Adipocyte (in vitro differentiated cells): ENCODE measurements at regions not wholly inside any gene's neighbourhood (a gene's known extent, or its start where the extent isn't known, plus 50 kb on each side); places are given as distances from the start of the nearest gene placed in this dataset.

Source experiments
- DNase-seq: peaks from one replicate; pipeline ENCODE4 v3.0.0-alpha.2; 2015; ENCODE audit warnings: low read depth
- H3K27me3 ChIP-seq: replicated peaks from 2 replicates; pipeline ENCODE4 v1.7.0; 2013; ENCODE audit warnings: mild to moderate bottlenecking, low read length, moderate library complexity; ENCODE audit not compliant: control insufficient read depth, insufficient read depth
- H3K36me3 ChIP-seq: 2 replicates; pipeline ENCODE4 v1.7.0; 2013; ENCODE audit warnings: low read length, mild to moderate bottlenecking, moderate library complexity; ENCODE audit not compliant: control insufficient read depth, insufficient read depth, severe bottlenecking
- H3K4me1 ChIP-seq: 2 replicates; pipeline ENCODE4 v1.7.0; 2013; ENCODE audit warnings: mild to moderate bottlenecking, low read length, moderate library complexity; ENCODE audit not compliant: control insufficient read depth, insufficient read depth
- H3K4me3 ChIP-seq: 2 replicates; pipeline ENCODE4 v1.7.0; 2013; ENCODE audit warnings: mild to moderate bottlenecking, low read length, moderate library complexity
- H3K9ac ChIP-seq: 2 replicates; pipeline ENCODE4 v1.7.0; 2013; ENCODE audit warnings: mild to moderate bottlenecking, low read length, moderate library complexity
- H3K9me3 ChIP-seq: 2 replicates; pipeline ENCODE4 v1.7.0; 2013; ENCODE audit warnings: mild to moderate bottlenecking, low read length, moderate library complexity; ENCODE audit not compliant: control insufficient read depth

DNA sequence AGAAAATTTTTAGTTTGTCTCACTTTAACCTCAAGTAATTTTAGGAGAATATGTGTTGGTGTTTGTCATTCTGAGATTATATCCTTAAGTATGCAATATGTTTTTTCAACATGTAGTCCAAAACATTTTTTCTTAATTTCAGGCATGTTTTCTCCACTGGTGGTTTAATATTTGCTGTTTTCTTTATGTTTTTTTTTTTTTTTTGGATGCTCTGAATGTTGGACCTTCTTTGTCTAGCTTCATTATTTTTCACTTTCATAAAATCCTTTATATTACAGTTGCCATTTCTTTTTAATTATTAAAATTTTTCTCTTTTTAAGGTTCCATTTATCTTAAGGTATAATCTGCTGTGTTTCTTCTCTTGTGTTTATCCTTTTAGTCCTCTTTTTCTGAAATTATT lies 342.2 kb upstream of the DUSP10 start:
- Histone ChIP-seq H3K4me3 (no peak overlapping the region), H3K9me3 (peaks cover 35% of the 10 kb centered on the region), H3K36me3 (no peaks in the 10 kb centered on the region), H3K27me3 (no peaks in the 10 kb centered on the region), H3K4me1 (peaks cover 24% of the 10 kb centered on the region), H3K9ac (no peak overlapping the region)
- no peak for DNase-seq

DNA sequence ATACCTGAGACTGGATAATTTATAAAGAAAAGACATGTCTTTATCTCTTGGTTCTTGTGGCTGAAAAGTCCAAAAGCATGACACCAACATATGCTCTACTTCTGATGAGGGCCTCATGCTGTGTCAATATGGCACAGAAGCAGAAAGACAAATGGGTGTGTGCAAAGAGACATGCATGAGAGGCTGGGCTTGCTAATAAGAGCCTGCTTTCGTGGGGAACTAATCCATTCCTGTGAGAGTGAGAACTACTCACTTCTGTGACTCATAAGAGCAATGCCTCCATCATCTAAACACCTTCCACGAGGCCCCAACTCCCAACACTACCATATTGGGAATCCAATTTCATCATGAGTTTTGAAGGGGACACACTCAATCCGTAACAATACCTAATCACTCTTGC lies 340.0 kb upstream of the DUSP10 start:
- Histone ChIP-seq H3K4me3 (no peak overlapping the region), H3K9me3 (peaks cover 35% of the 10 kb centered on the region), H3K4me1 (peaks cover 23% of the 10 kb centered on the region), H3K9ac (no peak overlapping the region), H3K36me3 (no peaks in the 10 kb centered on the region), H3K27me3 (no peaks in the 10 kb centered on the region)
- DNase-seq: no peak

DNA sequence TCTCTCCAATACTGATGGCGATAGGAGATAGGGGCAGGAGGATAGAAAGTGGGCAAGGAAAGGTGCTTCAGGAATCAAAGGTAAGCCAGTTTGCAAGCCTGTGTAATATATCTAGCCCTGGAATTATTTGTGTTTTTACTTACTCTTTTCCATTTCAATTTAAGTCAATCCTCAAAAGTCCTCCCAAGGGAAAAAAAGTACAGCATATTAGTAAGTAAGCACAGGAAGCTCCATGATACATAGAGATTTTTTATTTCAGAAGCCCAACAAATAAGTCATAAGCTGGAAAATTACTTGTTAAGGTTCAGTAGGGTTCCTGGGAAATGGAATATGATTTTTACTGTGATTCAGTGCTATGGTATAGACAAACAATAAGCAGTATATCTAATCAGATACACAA lies 337.7 kb upstream of the DUSP10 start:
- peaks cover 29% of the 10 kb centered on the region for H3K9me3 ChIP-seq
- DNase-seq: peak; percentile 5
- H3K4me1 ChIP-seq: peaks cover 21% of the 10 kb centered on the region
- peak overlapping the region; percentile 39 for H3K9ac ChIP-seq
- no peak overlapping the region for H3K4me3 ChIP-seq
- H3K36me3 ChIP-seq: no peaks in the 10 kb centered on the region
- no peaks in the 10 kb centered on the region for H3K27me3 ChIP-seq

DNA sequence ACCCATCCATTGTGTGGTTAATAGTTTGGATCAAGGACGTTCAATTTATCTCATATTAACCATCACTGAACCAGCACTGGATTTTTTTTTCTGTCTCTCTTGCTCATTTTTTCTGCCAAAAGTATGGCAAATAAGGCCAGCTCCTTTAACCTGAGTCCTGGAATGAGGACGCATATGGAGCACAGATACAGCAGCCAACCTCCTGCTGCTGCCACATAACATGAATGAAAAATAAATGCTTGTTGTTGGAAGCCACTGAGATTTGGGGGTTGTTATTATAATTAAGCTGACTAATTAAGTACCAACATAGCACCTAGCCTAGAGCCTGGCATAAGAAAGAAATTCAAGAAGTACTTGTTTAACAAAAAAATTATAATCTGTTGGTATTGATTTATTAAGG lies 335.3 kb upstream of the DUSP10 start:
- H3K4me3 ChIP-seq: no peak overlapping the region
- H3K27me3 ChIP-seq: no peaks in the 10 kb centered on the region
- DNase-seq: no peak
- H3K36me3 ChIP-seq: no peaks in the 10 kb centered on the region
- H3K9ac ChIP-seq: no peak overlapping the region
- peaks cover 34% of the 10 kb centered on the region for H3K4me1 ChIP-seq
- H3K9me3 ChIP-seq: peaks cover 9% of the 10 kb centered on the region

DNA sequence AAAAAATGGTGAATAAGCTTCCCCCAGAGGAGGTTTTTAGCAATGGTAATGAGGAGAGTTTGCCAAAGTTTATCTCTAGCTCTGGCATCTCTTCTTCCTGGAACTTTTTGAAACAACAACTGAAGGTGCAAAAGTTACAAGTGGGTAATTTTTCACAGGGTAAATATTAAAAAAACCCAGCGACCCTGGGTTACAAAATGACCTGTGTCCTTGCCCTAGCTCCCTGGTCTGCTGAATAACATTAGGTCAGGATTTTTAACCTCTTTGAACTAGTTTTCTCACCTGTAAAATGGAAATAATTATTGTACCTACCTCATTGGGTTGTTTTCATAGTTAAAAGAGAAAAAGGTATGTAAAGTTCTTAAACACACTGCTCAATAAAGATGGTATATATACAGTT lies 332.4 kb upstream of the DUSP10 start:
- DNase-seq: no peak
- H3K4me3 ChIP-seq: peak overlapping the region; percentile 16
- no peaks in the 10 kb centered on the region for H3K36me3 ChIP-seq
- H3K27me3 ChIP-seq: no peaks in the 10 kb centered on the region
- H3K9ac ChIP-seq: no peak overlapping the region
- H3K4me1 ChIP-seq: peaks cover 37% of the 10 kb centered on the region
- no peaks in the 10 kb centered on the region for H3K9me3 ChIP-seq

DNA sequence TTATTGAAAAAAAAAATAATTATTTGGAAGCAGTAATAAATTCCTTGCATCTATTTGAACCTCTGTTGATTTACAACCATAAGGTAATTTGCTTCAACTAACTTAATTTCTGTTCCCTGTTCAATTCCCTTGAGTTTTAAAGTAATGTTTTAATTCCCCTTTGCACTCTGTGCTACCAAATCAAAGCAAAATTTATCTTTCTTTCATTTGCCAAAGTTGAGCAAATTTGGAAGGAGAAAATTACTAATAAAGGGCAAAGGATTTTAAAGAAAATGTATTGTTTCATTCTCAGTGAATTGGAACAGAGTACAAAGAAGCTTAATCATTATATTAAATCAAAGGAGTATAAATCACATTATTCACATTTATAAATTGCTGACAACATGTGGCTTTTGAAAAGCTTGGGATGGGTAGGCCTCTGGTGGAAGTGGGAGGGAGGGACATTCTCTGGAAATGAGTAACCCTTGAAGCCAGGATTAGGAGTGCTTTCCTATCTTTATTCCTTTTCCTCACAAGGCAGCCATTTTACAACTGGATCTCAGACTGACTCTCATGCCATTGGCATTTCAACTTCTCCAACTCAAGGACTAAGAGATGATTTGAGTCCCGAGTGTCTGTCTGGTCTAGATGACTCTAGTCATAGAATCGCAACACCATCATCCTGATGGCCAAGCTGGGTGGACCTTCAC lies 331.6 kb upstream of the DUSP10 start:
- Histone ChIP-seq H3K4me1 (peaks cover 31% of the 10 kb centered on the region), H3K9ac (peak overlapping the region; percentile 11), H3K36me3 (no peaks in the 10 kb centered on the region), H3K27me3 (no peaks in the 10 kb centered on the region), H3K9me3 (no peaks in the 10 kb centered on the region), H3K4me3 (peak overlapping the region; percentile 16)
- DNase-seq: peak; percentile 45

DNA sequence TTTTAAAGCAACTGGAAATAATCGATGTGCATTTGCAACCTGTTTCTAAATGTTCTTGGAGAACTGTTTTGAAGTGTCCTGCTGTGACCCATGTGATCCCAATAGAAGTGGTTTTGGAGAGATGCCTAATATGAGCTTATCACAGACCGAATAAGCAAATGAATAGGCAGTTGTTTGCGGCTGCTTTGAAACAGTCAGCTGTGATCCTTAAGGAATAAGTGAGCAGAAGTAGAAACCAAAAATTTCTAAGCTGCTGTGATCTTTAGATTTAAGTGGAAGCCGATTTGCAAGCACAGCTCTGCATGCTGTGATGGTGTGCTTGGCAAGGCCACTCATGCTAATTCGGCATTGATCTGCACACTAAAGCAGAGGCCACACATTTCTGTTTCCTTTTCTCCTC lies 329.5 kb upstream of the DUSP10 start:
- H3K9ac ChIP-seq: no peak overlapping the region
- DNase-seq: no peak

DNA sequence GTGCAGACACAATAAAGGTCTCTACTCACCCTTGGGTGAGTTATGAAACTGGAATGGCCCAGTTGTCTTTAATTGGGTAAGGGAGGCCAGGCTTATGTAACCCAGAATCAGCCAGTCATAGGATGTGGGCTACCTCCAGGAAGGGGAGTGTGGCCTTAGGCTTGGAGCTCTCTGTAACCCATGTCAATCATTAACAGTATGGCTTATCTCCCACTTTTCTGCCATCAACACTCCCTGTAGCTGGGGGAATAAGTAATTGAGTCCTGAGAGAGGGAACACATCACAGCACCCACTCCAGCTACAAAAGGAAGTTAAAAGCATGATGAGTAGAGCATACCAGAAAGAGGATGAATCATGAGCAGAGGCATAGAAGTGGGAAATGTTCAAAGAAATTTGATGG lies 327.0 kb upstream of the DUSP10 start:
- Histone ChIP-seq H3K9ac (no peak overlapping the region), H3K4me3 (no peak overlapping the region), H3K27me3 (no peaks in the 10 kb centered on the region), H3K9me3 (peaks cover 18% of the 10 kb centered on the region), H3K4me1 (peaks cover 21% of the 10 kb centered on the region), H3K36me3 (no peaks in the 10 kb centered on the region)
- DNase-seq: no peak

More for the DNA sequence above, 329.5 kb upstream of the DUSP10 start:
- no peak overlapping the region for H3K4me3 ChIP-seq
- no peaks in the 10 kb centered on the region for H3K9me3 ChIP-seq
- peaks cover 23% of the 10 kb centered on the region for H3K4me1 ChIP-seq
- no peaks in the 10 kb centered on the region for H3K36me3 ChIP-seq
- no peaks in the 10 kb centered on the region for H3K27me3 ChIP-seq

DNA sequence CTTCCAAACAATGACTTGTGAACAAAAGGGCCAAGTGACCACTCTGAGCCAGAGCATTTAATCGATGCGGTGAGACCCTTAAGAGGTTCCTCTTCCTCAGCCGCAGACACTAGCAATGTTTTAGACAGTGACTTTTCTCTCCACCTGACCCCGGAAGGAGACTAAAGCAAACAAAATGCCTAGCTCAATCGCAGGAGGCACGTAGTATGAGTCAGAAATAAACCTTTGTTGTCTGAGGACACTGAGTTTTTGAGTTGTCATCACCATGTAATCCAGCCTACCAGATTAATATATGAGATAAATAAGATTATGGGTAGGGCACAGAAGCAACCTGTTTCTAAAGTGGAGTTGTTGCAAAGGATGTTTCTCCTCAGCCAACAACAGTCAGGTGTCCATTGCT lies 326.2 kb upstream of the DUSP10 start:
- Histone ChIP-seq H3K36me3 (no peaks in the 10 kb centered on the region), H3K9ac (no peak overlapping the region), H3K27me3 (no peaks in the 10 kb centered on the region), H3K9me3 (peaks cover 19% of the 10 kb centered on the region), H3K4me3 (no peak overlapping the region), H3K4me1 (peaks cover 13% of the 10 kb centered on the region)
- no peak for DNase-seq

DNA sequence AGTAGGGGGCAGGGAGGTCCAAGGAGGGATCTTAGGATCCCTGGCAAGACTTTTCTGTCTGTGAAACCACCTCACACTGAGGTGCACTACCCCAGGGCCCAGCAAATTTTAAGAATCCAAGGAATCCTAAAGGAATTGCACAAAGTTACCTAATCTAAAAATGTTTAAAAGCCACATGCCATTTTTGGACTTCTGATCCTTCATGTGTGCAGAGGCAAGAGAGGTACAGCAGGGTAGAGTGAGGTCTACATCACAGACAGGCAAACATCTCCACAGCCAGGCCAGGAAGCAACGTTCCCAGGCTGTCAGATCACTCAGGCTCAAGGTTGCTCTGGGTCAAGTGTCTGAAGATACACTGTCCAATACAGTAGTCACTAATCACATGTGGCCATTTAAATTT lies 324.6 kb upstream of the DUSP10 start:
- H3K9ac ChIP-seq: no peak overlapping the region
- H3K4me1 ChIP-seq: peaks cover 6% of the 10 kb centered on the region
- H3K4me3 ChIP-seq: no peak overlapping the region
- H3K27me3 ChIP-seq: no peaks in the 10 kb centered on the region
- no peaks in the 10 kb centered on the region for H3K36me3 ChIP-seq
- H3K9me3 ChIP-seq: peaks cover 19% of the 10 kb centered on the region
- DNase-seq: no peak

DNA sequence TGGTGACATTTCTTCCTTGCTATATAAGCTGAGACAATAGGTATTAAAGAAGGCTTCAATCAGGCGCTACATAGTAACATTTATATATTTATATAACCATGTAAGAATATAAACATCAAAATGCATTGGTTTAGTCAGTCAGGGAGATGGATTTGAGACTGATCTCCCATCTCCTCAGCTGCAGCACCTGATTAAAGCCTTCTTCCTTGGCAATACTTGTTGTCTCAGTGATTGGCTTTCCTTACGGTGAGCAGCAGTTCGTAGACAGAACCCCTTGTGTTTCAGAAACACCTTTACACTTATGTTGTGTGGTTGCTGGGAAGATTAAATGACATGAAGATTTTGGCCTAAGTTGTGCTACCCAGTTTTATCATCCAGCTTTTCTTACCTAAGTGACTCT lies 323.3 kb upstream of the DUSP10 start:
- H3K4me1 ChIP-seq: no peaks in the 10 kb centered on the region
- no peak overlapping the region for H3K4me3 ChIP-seq
- no peak overlapping the region for H3K9ac ChIP-seq
- no peaks in the 10 kb centered on the region for H3K27me3 ChIP-seq
- no peak for DNase-seq
- peaks cover 19% of the 10 kb centered on the region for H3K9me3 ChIP-seq
- no peaks in the 10 kb centered on the region for H3K36me3 ChIP-seq
